ENCODE measurements at regions not wholly inside any gene's neighbourhood (a gene's known extent, or its start where the extent isn't known, plus 50 kb on each side); places are given as distances from the start of the nearest gene placed in this dataset.

DNA sequence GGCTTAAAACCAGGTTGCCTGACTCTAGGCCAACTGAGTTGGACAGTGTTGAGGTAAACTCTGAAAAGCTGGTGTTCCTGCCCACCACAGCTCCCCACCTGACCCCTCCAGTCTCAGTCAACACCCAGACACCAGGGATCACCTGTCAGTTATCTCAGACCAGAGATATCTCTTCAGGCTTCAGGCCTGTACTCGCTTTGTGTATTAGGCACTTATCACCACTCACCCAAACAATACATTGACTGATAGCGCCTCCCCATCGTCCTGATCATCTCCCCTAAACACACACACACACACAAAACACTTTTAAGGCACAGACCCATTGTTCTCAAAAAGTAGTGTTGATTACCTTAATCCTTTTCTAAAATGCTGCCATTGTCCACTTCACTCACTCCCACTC is 111.5 kb downstream of the PLCE1 start (continued):
- TF ChIP-seq, protein P1, sequence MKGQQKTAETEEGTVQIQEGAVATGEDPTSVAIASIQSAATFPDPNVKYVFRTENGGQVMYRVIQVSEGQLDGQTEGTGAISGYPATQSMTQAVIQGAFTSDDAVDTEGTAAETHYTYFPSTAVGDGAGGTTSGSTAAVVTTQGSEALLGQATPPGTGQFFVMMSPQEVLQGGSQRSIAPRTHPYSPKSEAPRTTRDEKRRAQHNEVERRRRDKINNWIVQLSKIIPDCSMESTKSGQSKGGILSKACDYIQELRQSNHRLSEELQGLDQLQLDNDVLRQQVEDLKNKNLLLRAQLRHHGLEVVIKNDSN (IDR thresholded peaks at IDR 0.05; ENCODE audit: borderline replicate concordance, low read depth) = no peak
- TF ChIP-seq, protein P2, sequence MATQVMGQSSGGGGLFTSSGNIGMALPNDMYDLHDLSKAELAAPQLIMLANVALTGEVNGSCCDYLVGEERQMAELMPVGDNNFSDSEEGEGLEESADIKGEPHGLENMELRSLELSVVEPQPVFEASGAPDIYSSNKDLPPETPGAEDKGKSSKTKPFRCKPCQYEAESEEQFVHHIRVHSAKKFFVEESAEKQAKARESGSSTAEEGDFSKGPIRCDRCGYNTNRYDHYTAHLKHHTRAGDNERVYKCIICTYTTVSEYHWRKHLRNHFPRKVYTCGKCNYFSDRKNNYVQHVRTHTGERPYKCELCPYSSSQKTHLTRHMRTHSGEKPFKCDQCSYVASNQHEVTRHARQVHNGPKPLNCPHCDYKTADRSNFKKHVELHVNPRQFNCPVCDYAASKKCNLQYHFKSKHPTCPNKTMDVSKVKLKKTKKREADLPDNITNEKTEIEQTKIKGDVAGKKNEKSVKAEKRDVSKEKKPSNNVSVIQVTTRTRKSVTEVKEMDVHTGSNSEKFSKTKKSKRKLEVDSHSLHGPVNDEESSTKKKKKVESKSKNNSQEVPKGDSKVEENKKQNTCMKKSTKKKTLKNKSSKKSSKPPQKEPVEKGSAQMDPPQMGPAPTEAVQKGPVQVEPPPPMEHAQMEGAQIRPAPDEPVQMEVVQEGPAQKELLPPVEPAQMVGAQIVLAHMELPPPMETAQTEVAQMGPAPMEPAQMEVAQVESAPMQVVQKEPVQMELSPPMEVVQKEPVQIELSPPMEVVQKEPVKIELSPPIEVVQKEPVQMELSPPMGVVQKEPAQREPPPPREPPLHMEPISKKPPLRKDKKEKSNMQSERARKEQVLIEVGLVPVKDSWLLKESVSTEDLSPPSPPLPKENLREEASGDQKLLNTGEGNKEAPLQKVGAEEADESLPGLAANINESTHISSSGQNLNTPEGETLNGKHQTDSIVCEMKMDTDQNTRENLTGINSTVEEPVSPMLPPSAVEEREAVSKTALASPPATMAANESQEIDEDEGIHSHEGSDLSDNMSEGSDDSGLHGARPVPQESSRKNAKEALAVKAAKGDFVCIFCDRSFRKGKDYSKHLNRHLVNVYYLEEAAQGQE (IDR thresholded peaks at IDR 0.05; ENCODE audit: low read depth, low read length) = no peak
- TF ChIP-seq IRF3 (IDR thresholded peaks at IDR 0.05; ENCODE audit: low read depth, low read length) = no peak
- no peak for TF ChIP-seq POLR2AphosphoS5 (IDR thresholded peaks at IDR 0.05; ENCODE audit: low read depth, low read length)
- no peak for TF ChIP-seq JUND (IDR thresholded peaks at IDR 0.05)
- no peak for TF ChIP-seq GATA2 (CRISPR knock-in tag; IDR thresholded peaks at IDR 0.05)
- no peak for TF ChIP-seq MXI1 (IDR thresholded peaks at IDR 0.05; ENCODE audit: low read depth, low read length)
- no peak for TF ChIP-seq EP300 (IDR thresholded peaks at IDR 0.05; ENCODE audit: borderline replicate concordance in 1 of 2, low read depth in 1 of 2, low read length in 1 of 2)
- TF ChIP-seq RCOR1 (IDR thresholded peaks at IDR 0.05; ENCODE audit: low read length) = no peak

DNA sequence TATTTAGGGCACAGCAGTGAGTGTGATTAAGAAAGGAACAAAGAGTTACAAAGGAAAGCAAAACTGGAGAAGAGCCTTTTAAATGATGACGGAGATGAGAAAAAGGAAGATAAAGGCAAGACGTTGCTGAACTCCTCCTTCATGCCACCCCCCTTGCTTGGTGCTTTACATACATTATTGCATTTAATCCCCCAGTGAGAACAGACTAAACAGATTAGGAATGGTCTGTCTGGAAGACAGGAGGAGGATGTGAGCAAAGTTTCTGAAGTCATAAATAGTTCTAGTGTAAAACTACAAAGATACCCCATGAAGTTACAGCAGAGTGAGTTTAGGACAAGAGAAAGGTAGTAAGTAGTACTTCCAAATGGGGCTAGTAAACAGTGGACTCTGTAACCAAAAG is 113.5 kb downstream of the PLCE1 start:
- CTCF ChIA-PET = no interaction called here
- H3F3A ChIP-seq (replicated peaks; ENCODE audit: insufficient read depth) = peaks cover 6% of the 10 kb centered on the region

More for the DNA sequence above, 113.5 kb downstream of the PLCE1 start:
- Histone ChIP-seq H3K27ac (ENCODE audit: low read depth in 2 of 2, low read length in 1 of 2) (no peak overlapping the region), H3K9ac (no peak overlapping the region), H3K9me3 (no peaks in the 10 kb centered on the region), H3K36me3 (replicated peaks in 1 of 2; ENCODE audit: control insufficient read depth in 1 of 2, insufficient read depth in 2 of 2, low read length in 1 of 2) (no peaks in the 10 kb centered on the region), H3K79me2 (ENCODE audit: insufficient read depth) (no peaks in the 10 kb centered on the region), H2AFZ (ENCODE audit: low read depth) (no peak overlapping the region), H3K9me2 (no peaks in the 10 kb centered on the region), H3K4me1 (ENCODE audit: control insufficient read depth in 1 of 2, insufficient read depth in 2 of 2, low read depth in 1 of 2, low read length in 1 of 2) (0 out of 4 replicates have a peak, but pooled peaks cover 0 to 7% of the 10 kb centered on the region in 2 experiments), H3K27me3 (ENCODE audit: insufficient read depth) (no peaks in the 10 kb centered on the region), H3K4me3 (ENCODE audit: low read depth in 2 of 2, low read length in 1 of 2) (no peak overlapping the region), H4K20me1 (ENCODE audit: insufficient read depth) (no peaks in the 10 kb centered on the region), H3K4me2 (no peak overlapping the region)
- WGBS (ENCODE audit: low lambda C conversion rate) = 50% methylated on average over 2 of the region's 2 CpGs
- POLR2A ChIA-PET = no interaction called here
- TF ChIP-seq YY1 (IDR thresholded peaks at IDR 0.05; ENCODE audit: low read depth) (no peak), MXI1 (IDR thresholded peaks at IDR 0.05; ENCODE audit: low read depth, low read length) (no peak), NFIC (IDR thresholded peaks at IDR 0.05; ENCODE audit: borderline replicate concordance) (no peak), GATA2 (CRISPR knock-in tag; IDR thresholded peaks at IDR 0.05) (no peak), FOXM1 (IDR thresholded peaks at IDR 0.05; ENCODE audit: low read depth) (no peak), NRF1 (IDR thresholded peaks at IDR 0.05; ENCODE audit: low read depth, low read length) (no peak), PBX3 (IDR thresholded peaks at IDR 0.05) (no peak), GABPA (IDR thresholded peaks at IDR 0.05; ENCODE audit: low read depth) (no peak), TCF12 (IDR thresholded peaks at IDR 0.05) (no peak), FOXJ3 (CRISPR knock-in tag; IDR thresholded peaks at IDR 0.05) (no peak), MAX (IDR thresholded peaks at IDR 0.05; ENCODE audit: low read depth) (no peak), CHD2 (IDR thresholded peaks at IDR 0.05; ENCODE audit: low read length, partially characterized antibody) (no peak), IRF3 (IDR thresholded peaks at IDR 0.05; ENCODE audit: low read depth, low read length) (no peak), EZH2phosphoT487 (IDR thresholded peaks at IDR 0.05; ENCODE audit: borderline replicate concordance, low read depth) (no peak), RAD21 (IDR thresholded peaks at IDR 0.05; ENCODE audit: low read length) (no peak)
- TF ChIP-seq, protein P3, sequence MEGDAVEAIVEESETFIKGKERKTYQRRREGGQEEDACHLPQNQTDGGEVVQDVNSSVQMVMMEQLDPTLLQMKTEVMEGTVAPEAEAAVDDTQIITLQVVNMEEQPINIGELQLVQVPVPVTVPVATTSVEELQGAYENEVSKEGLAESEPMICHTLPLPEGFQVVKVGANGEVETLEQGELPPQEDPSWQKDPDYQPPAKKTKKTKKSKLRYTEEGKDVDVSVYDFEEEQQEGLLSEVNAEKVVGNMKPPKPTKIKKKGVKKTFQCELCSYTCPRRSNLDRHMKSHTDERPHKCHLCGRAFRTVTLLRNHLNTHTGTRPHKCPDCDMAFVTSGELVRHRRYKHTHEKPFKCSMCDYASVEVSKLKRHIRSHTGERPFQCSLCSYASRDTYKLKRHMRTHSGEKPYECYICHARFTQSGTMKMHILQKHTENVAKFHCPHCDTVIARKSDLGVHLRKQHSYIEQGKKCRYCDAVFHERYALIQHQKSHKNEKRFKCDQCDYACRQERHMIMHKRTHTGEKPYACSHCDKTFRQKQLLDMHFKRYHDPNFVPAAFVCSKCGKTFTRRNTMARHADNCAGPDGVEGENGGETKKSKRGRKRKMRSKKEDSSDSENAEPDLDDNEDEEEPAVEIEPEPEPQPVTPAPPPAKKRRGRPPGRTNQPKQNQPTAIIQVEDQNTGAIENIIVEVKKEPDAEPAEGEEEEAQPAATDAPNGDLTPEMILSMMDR (IDR thresholded peaks at IDR 0.05) = no peak
- no peak for DNase-seq
